Thoracic aorta (tissue), 2 donors: ENCODE measurements at regions not wholly inside any gene's neighbourhood (a gene's known extent, or its start where the extent isn't known, plus 50 kb on each side); places are given as distances from the start of the nearest gene placed in this dataset.

Experiments
- ATAC-seq: fragments of 150-250 bp; one replicate; pipeline ENCODE4 v1.8.0; 2017; ENCODE audit warnings: low read depth; ENCODE audit not compliant: insufficient number of reproducible peaks, low FRiP score
- DNase-seq: peaks from one replicate; pipeline ENCODE4 v3.0.0-alpha.2; 2020; ENCODE audit warnings: low spot score
- H3K27ac ChIP-seq, 2 donors: fragments of 200-600 bp; sonication (generic); 1 replicate in 1 of 2; 2 replicates in 1 of 2; pipeline ENCODE4 v1.5.1; 2016; ENCODE audit warnings: mild to moderate bottlenecking in 2 of 2, moderate library complexity in 2 of 2
- H3K27me3 ChIP-seq: fragments of 200-600 bp; sonication (generic); replicated peaks from 2 replicates; pipeline ENCODE4 v1.6.0; 2016; ENCODE audit warnings: mild to moderate bottlenecking; ENCODE audit not compliant: insufficient read depth
- H3K36me3 ChIP-seq: fragments of 200-600 bp; sonication (generic); one replicate; pipeline ENCODE4 v1.5.1; 2016
- H3K4me1 ChIP-seq, 2 donors: fragments of 200-600 bp; sonication (generic); 1 replicate in 1 of 2; 2 replicates in 1 of 2; pipeline versions ENCODE4 v1.5.1 to v1.6.0; 2016; ENCODE audit warnings: low read depth in 2 of 2, mild to moderate bottlenecking in 1 of 2; ENCODE audit not compliant: control insufficient read depth in 1 of 2
- H3K4me3 ChIP-seq: fragments of 200-600 bp; sonication (generic); 2 replicates; pipeline ENCODE4 v1.5.1; 2016; ENCODE audit warnings: mild to moderate bottlenecking
- H3K9me3 ChIP-seq: fragments of 200-600 bp; sonication (generic); 2 replicates; pipeline ENCODE4 v1.5.1; 2016
- CTCF ChIP-seq: fragments of 200-600 bp; sonication (generic); IDR thresholded peaks from one replicate; pipeline ENCODE4 v1.5.1; 2019; ENCODE audit warnings: antibody characterized with exemption

- Histone ChIP-seq H3K4me1 (no peaks in the 10 kb centered on the region), H3K4me3 (no peak overlapping the region), H3K9me3 (no peaks in the 10 kb centered on the region), H3K27me3 (no peaks in the 10 kb centered on the region), H3K27ac (no peak overlapping the region), H3K36me3 (no peaks in the 10 kb centered on the region)
- no peak for TF ChIP-seq CTCF
- DNase-seq: no peak
- no peak for ATAC-seq
Observed at GRCh38 chr16:73432850-73433730, 385.2 kb upstream of the ZFHX3 start.

- Histone ChIP-seq H3K4me3 (no peak overlapping the region), H3K9me3 (no peaks in the 10 kb centered on the region), H3K4me1 (no peaks in the 10 kb centered on the region), H3K27ac (no peak overlapping the region), H3K36me3 (no peaks in the 10 kb centered on the region), H3K27me3 (no peaks in the 10 kb centered on the region)
- DNase-seq (no peak), ATAC-seq (no peak)
- TF ChIP-seq CTCF: no peak
Observed at GRCh38 chr16:73430138-73430537, 382.2 kb upstream of the ZFHX3 start.

GRCh38 chr16:73428121-73428520, 380.2 kb upstream of the ZFHX3 start:
- Histone ChIP-seq H3K36me3 (no peaks in the 10 kb centered on the region), H3K4me3 (no peak overlapping the region), H3K27me3 (no peaks in the 10 kb centered on the region), H3K27ac (no peak overlapping the region), H3K9me3 (no peaks in the 10 kb centered on the region), H3K4me1 (no peaks in the 10 kb centered on the region)
- no peak for ATAC-seq
- no peak for DNase-seq
- TF ChIP-seq CTCF: no peak

- Histone ChIP-seq H3K4me3 (no peak overlapping the region), H3K27me3 (no peaks in the 10 kb centered on the region), H3K9me3 (no peaks in the 10 kb centered on the region), H3K4me1 (no peaks in the 10 kb centered on the region), H3K36me3 (no peaks in the 10 kb centered on the region), H3K27ac (no peak overlapping the region)
- TF ChIP-seq CTCF: no peak
- ATAC-seq (no peak), DNase-seq (no peak)
Observed at GRCh38 chr16:73427164-73427563, 379.2 kb upstream of the ZFHX3 start.

GRCh38 chr16:73426433-73427160, 378.7 kb upstream of the ZFHX3 start:
- Histone ChIP-seq H3K36me3 (no peaks in the 10 kb centered on the region), H3K27me3 (no peaks in the 10 kb centered on the region), H3K27ac (no peak overlapping the region), H3K4me3 (no peak overlapping the region), H3K9me3 (no peaks in the 10 kb centered on the region), H3K4me1 (no peaks in the 10 kb centered on the region)
- DNase-seq: no peak
- no peak for TF ChIP-seq CTCF
- ATAC-seq: no peak
